ENCODE measurements at regions not wholly inside any gene's neighbourhood (a gene's known extent, or its start where the extent isn't known, plus 50 kb on each side); places are given as distances from the start of the nearest gene placed in this dataset.

DNA sequence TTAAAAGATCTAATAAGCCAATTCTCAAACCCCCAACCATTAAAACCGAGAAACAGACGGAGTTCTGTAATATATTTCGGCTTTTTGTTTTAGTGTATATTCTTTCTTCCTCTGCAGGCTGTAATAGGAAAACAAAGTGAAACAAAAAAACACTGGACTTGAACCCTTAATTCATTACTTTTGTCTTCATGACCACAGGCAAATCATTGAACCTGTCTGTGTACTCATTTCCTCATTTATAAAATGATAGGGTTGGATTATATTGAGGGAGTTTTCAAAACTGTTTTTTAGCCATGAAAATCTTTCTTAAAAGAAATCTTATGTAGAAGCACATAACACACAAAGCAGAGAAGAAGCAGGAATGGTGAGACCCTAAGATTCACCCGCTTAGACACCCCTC is 278.8 kb downstream of the CD83 start:
- TF ChIP-seq POLR2A (IDR thresholded peaks at IDR 0.05), result no peak
- TF ChIP-seq, protein P1, sequence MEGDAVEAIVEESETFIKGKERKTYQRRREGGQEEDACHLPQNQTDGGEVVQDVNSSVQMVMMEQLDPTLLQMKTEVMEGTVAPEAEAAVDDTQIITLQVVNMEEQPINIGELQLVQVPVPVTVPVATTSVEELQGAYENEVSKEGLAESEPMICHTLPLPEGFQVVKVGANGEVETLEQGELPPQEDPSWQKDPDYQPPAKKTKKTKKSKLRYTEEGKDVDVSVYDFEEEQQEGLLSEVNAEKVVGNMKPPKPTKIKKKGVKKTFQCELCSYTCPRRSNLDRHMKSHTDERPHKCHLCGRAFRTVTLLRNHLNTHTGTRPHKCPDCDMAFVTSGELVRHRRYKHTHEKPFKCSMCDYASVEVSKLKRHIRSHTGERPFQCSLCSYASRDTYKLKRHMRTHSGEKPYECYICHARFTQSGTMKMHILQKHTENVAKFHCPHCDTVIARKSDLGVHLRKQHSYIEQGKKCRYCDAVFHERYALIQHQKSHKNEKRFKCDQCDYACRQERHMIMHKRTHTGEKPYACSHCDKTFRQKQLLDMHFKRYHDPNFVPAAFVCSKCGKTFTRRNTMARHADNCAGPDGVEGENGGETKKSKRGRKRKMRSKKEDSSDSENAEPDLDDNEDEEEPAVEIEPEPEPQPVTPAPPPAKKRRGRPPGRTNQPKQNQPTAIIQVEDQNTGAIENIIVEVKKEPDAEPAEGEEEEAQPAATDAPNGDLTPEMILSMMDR (IDR thresholded peaks at IDR 0.05), result no peak

Data from body of pancreas (tissue), 4 donors.